ENCODE measurements at regions not wholly inside any gene's neighbourhood (a gene's known extent, or its start where the extent isn't known, plus 50 kb on each side); places are given as distances from the start of the nearest gene placed in this dataset.

DNA sequence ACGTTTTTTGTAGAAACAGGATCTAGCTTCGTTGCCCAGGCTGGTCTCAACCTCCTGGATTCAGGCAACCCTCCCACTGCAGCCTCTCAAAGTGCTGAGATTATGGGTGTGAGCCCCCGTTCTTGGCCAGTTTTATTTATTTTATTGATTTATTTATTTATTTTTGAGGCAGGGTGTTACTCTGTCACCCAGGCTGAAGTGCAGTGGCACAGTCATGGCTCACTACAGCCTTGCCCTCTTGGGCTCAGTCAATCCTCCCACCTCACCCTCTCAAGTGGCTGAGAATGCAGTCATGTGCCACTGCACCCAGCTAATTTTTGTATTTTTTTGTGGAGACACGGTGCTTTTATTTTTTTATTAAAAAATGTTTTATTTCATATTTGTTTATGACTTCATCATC, 79.9 kb upstream of the ATF7IP2 start:
- DNase-seq (ENCODE audit: low read depth in 1 of 2, low spot score in 1 of 2), result no peak
- no peaks in the 10 kb centered on the region for H3K27me3 ChIP-seq (ENCODE audit: insufficient read depth, poor library complexity, severe bottlenecking)
- no peak overlapping the region for H3K27ac ChIP-seq (replicated peaks)
- TF ChIP-seq, protein P1, sequence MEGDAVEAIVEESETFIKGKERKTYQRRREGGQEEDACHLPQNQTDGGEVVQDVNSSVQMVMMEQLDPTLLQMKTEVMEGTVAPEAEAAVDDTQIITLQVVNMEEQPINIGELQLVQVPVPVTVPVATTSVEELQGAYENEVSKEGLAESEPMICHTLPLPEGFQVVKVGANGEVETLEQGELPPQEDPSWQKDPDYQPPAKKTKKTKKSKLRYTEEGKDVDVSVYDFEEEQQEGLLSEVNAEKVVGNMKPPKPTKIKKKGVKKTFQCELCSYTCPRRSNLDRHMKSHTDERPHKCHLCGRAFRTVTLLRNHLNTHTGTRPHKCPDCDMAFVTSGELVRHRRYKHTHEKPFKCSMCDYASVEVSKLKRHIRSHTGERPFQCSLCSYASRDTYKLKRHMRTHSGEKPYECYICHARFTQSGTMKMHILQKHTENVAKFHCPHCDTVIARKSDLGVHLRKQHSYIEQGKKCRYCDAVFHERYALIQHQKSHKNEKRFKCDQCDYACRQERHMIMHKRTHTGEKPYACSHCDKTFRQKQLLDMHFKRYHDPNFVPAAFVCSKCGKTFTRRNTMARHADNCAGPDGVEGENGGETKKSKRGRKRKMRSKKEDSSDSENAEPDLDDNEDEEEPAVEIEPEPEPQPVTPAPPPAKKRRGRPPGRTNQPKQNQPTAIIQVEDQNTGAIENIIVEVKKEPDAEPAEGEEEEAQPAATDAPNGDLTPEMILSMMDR (IDR thresholded peaks at IDR 0.05; ENCODE audit: insufficient read depth, low read length), result no peak
- TF ChIP-seq SPI1 (IDR thresholded peaks at IDR 0.05; ENCODE audit: borderline replicate concordance, low read depth) (no peak), POLR2AphosphoS5 (IDR thresholded peaks at IDR 0.05; ENCODE audit: low read depth) (no peak), GABPA (IDR thresholded peaks at IDR 0.05; ENCODE audit: low read depth) (no peak)
- TF ChIP-seq, protein P2, sequence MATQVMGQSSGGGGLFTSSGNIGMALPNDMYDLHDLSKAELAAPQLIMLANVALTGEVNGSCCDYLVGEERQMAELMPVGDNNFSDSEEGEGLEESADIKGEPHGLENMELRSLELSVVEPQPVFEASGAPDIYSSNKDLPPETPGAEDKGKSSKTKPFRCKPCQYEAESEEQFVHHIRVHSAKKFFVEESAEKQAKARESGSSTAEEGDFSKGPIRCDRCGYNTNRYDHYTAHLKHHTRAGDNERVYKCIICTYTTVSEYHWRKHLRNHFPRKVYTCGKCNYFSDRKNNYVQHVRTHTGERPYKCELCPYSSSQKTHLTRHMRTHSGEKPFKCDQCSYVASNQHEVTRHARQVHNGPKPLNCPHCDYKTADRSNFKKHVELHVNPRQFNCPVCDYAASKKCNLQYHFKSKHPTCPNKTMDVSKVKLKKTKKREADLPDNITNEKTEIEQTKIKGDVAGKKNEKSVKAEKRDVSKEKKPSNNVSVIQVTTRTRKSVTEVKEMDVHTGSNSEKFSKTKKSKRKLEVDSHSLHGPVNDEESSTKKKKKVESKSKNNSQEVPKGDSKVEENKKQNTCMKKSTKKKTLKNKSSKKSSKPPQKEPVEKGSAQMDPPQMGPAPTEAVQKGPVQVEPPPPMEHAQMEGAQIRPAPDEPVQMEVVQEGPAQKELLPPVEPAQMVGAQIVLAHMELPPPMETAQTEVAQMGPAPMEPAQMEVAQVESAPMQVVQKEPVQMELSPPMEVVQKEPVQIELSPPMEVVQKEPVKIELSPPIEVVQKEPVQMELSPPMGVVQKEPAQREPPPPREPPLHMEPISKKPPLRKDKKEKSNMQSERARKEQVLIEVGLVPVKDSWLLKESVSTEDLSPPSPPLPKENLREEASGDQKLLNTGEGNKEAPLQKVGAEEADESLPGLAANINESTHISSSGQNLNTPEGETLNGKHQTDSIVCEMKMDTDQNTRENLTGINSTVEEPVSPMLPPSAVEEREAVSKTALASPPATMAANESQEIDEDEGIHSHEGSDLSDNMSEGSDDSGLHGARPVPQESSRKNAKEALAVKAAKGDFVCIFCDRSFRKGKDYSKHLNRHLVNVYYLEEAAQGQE (IDR thresholded peaks at IDR 0.05; ENCODE audit: insufficient replicate concordance, low read depth), result no peak
- H3K4me3 ChIP-seq (replicated peaks; ENCODE audit: insufficient read depth, low read length), result no peak overlapping the region

DNA sequence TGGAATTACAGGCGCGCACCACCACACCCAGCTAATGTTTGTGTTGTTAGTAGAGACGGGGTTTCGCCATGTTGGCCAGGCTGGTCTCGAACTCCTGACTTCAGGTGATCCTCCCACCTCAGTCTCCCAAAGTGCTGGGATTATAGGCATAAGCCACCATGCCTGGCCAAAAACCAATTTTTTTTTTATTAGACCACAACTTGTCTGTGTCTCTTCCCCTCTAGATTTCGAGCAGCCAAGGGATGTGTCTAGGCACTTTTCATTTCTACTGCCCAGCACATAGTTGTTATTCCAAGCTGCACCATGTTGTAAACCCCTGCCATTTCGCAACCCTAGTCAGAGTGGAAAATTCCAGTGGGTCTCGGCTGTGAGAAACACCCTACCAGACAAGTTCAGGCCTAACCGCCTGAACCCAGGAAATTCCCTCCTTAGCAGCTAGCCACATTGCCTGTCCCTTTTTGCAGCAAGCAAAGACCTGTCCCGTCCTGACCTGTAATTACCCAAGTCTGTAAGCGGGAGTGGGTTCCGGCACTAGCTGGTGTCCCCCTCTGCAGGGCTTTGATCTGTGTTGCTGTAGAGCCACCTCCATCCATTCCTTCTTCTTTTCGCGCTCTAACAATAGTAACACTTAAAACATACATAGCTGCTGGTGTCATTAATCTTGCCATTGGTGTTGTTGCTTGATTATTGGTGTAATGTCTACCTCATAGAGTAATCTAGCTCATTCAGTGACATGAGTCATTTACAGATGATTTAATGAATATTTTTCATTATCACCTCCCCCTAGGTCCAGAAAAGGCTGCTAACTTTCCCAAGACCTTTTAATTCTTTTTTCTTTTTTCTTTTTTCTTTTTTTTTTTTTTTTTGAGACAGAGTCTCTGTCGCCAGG, 77.3 kb upstream of the ATF7IP2 start:
- no peak overlapping the region for H3K4me3 ChIP-seq (replicated peaks; ENCODE audit: insufficient read depth, low read length)
- no peaks in the 10 kb centered on the region for H3K27me3 ChIP-seq (ENCODE audit: insufficient read depth, poor library complexity, severe bottlenecking)
- no peak for DNase-seq (ENCODE audit: low read depth in 1 of 2, low spot score in 1 of 2)
- TF ChIP-seq, protein P2 (IDR thresholded peaks at IDR 0.05; ENCODE audit: insufficient replicate concordance, low read depth), result no peak
- no peak for TF ChIP-seq SPI1 (IDR thresholded peaks at IDR 0.05; ENCODE audit: borderline replicate concordance, low read depth)
- no peak for TF ChIP-seq POLR2AphosphoS5 (IDR thresholded peaks at IDR 0.05; ENCODE audit: low read depth)
- TF ChIP-seq, protein P1 (IDR thresholded peaks at IDR 0.05; ENCODE audit: insufficient read depth, low read length), result no peak
- no peak for TF ChIP-seq GABPA (IDR thresholded peaks at IDR 0.05; ENCODE audit: low read depth)
- H3K27ac ChIP-seq (replicated peaks), result no peak overlapping the region

DNA sequence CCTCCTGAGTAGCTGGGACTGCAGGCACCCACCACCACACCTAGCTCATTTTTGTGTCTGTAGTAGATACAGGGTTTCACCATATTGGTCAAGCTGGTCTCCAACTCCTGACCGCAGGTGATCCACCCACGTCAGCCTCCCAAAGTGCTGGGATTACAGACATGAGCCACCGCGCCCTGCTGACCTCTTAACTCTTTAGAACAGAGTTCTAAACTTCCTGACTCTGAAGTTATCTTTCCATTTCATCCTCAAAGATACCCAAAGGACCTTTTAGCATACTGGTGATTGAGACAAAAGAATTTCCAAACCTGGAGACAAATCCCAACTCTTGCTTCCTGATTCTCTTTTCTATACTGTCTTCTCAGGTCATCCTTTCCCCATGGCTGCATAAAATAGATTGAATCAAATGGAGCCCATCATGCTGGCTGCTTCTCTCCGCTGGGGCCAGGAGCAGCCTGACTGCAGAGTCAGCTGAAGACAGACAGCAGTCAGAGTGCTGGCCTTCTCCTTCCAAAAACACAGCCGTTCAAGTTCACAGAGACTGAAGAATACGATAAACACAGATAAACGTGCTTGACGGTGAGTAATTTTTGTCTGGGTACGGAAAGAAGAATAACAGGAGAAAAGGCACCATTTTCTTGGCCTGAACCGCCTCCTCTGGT, 76.5 kb upstream of the ATF7IP2 start:
- Histone ChIP-seq H3K27ac (replicated peaks) (no peak overlapping the region), H3K4me3 (replicated peaks; ENCODE audit: insufficient read depth, low read length) (no peak overlapping the region), H3K27me3 (ENCODE audit: insufficient read depth, poor library complexity, severe bottlenecking) (no peaks in the 10 kb centered on the region)
- TF ChIP-seq GABPA (IDR thresholded peaks at IDR 0.05; ENCODE audit: low read depth), result no peak
- TF ChIP-seq SPI1 (IDR thresholded peaks at IDR 0.05; ENCODE audit: borderline replicate concordance, low read depth), result no peak
- TF ChIP-seq, protein P2 (IDR thresholded peaks at IDR 0.05; ENCODE audit: insufficient replicate concordance, low read depth), result no peak
- no peak for TF ChIP-seq POLR2AphosphoS5 (IDR thresholded peaks at IDR 0.05; ENCODE audit: low read depth)
- TF ChIP-seq, protein P1 (IDR thresholded peaks at IDR 0.05; ENCODE audit: insufficient read depth, low read length), result no peak
- DNase-seq (ENCODE audit: low read depth in 1 of 2, low spot score in 1 of 2), result no peak
